GM23338 (cell line): ENCODE measurements at regions not wholly inside any gene's neighbourhood (a gene's known extent, or its start where the extent isn't known, plus 50 kb on each side); places are given as distances from the start of the nearest gene placed in this dataset.

ENCODE experiments used
- ATAC-seq: fragments of 200-7000 bp; cut with Tn5 transposase; 3 replicates; pipeline ENCODE4 v1.9.1; 2020
- DNase-seq: peaks from one replicate; pipeline ENCODE4 v3.0.0-alpha.2; 2015; ENCODE audit warnings: low spot score
- H2AFZ ChIP-seq: fragments of 200-600 bp; sonication (generic); 2 replicates; pipeline ENCODE4 v1.8.0; 2016; ENCODE audit warnings: antibody characterized with exemption, mild to moderate bottlenecking, moderate library complexity
- H3F3A ChIP-seq: fragments of 200-600 bp; sonication (generic); replicated peaks from 2 replicates; pipeline ENCODE4 v1.8.0; 2017; ENCODE audit warnings: antibody characterized with exemption, mixed run types, low read depth
- H3K27ac ChIP-seq: fragments of 200-600 bp; sonication (generic); 2 replicates; pipeline ENCODE4 v1.6.1; 2016; ENCODE audit warnings: low read depth
- H3K27me3 ChIP-seq: fragments of 200-600 bp; sonication (generic); 2 replicates; pipeline ENCODE4 v1.8.0; 2016; ENCODE audit warnings: mild to moderate bottlenecking, mixed run types, moderate library complexity; ENCODE audit not compliant: insufficient read depth
- H3K36me3 ChIP-seq: fragments of 200-600 bp; sonication (generic); 2 replicates; pipeline ENCODE4 v1.8.0; 2016; ENCODE audit warnings: mild to moderate bottlenecking; ENCODE audit not compliant: insufficient read depth
- H3K4me1 ChIP-seq: fragments of 200-600 bp; sonication (generic); 2 replicates; pipeline ENCODE4 v1.8.0; 2016; ENCODE audit warnings: mild to moderate bottlenecking, moderate library complexity; ENCODE audit not compliant: insufficient read depth
- H3K4me2 ChIP-seq: fragments of 200-600 bp; sonication (generic); 2 replicates; pipeline ENCODE4 v1.7.1; 2017; ENCODE audit warnings: mixed run types
- H3K4me3 ChIP-seq: fragments of 200-600 bp; sonication (generic); 2 replicates; pipeline ENCODE4 v1.6.1; 2016; ENCODE audit warnings: mixed run types
- H3K79me2 ChIP-seq: fragments of 200-600 bp; sonication (generic); replicated peaks from 2 replicates; pipeline ENCODE4 v1.8.0; 2017; ENCODE audit warnings: mild to moderate bottlenecking; ENCODE audit not compliant: insufficient read depth
- H3K9me2 ChIP-seq: fragments of 200-600 bp; sonication (generic); 2 replicates; pipeline ENCODE4 v1.8.0; 2017; ENCODE audit not compliant: insufficient read depth
- H4K20me1 ChIP-seq: fragments of 200-600 bp; sonication (generic); replicated peaks from 2 replicates; pipeline ENCODE4 v1.8.0; 2017; ENCODE audit warnings: mild to moderate bottlenecking; ENCODE audit not compliant: insufficient read depth
- H3K27ac Mint-ChIP-seq: 2 replicates; pipeline ENCODE4 v1.8.0; 2020; ENCODE audit warnings: inconsistent platforms, mild to moderate bottlenecking, moderate library complexity, mixed read lengths
- H3K27me3 Mint-ChIP-seq: 3 replicates; pipeline ENCODE4 v1.8.0; 2022; ENCODE audit warnings: low read depth, mild to moderate bottlenecking, moderate library complexity, mixed read lengths, inconsistent platforms; ENCODE audit not compliant: insufficient read depth, poor library complexity
- H3K36me3 Mint-ChIP-seq: 3 replicates; pipeline ENCODE4 v1.8.0; 2021; ENCODE audit warnings: low read depth, mild to moderate bottlenecking, inconsistent platforms, moderate library complexity, mixed read lengths
- H3K4me1 Mint-ChIP-seq: 3 replicates; pipeline ENCODE4 v1.8.0; 2020; ENCODE audit warnings: mild to moderate bottlenecking, inconsistent platforms, mixed read lengths
- H3K4me3 Mint-ChIP-seq: 3 replicates; pipeline ENCODE4 v1.8.0; 2021; ENCODE audit warnings: moderate library complexity, mild to moderate bottlenecking, inconsistent platforms, mixed read lengths
- H3K9me3 Mint-ChIP-seq: 3 replicates; pipeline ENCODE4 v1.8.0; 2020; ENCODE audit warnings: moderate library complexity, mild to moderate bottlenecking, inconsistent platforms, mixed read lengths
- CREB1 ChIP-seq: fragments of 250-450 bp; sonication (Bioruptor Pico); IDR thresholded peaks from 2 replicates; pipeline ENCODE4 v1.5.0; 2020; ENCODE audit warnings: low read depth, mild to moderate bottlenecking, moderate library complexity
- CTCF ChIP-seq, 2 experiments: fragments of 200-600 bp in 1 of 2; sonication (generic) in 1 of 2; conservative IDR thresholded peaks; 2 replicates each; pipeline versions ENCODE4 v1.5.1 to v1.6.1; 2016 to 2017; ENCODE audit warnings: antibody characterized with exemption in 2 of 2, low read depth in 2 of 2, mild to moderate bottlenecking in 2 of 2, moderate library complexity in 1 of 2
- EZH2 ChIP-seq: fragments of 200-600 bp; sonication (generic); IDR thresholded peaks from one replicate; pipeline ENCODE4 v1.8.0; 2017; ENCODE audit warnings: antibody characterized with exemption, mild to moderate bottlenecking, low read depth; ENCODE audit not compliant: unreplicated experiment
- EZH2phosphoT487 ChIP-seq: fragments of 200-600 bp; sonication (generic); IDR thresholded peaks from one replicate; pipeline ENCODE4 v1.8.1; 2018; ENCODE audit warnings: antibody characterized with exemption; ENCODE audit not compliant: unreplicated experiment
- JUNB ChIP-seq: IDR thresholded peaks from one replicate; pipeline ENCODE4 v1.6.1; 2016; ENCODE audit warnings: antibody characterized with exemption; ENCODE audit not compliant: unreplicated experiment
- STAT1 ChIP-seq: IDR thresholded peaks from one replicate; pipeline ENCODE4 v1.6.1; 2016; ENCODE audit warnings: antibody characterized with exemption; ENCODE audit not compliant: unreplicated experiment
- ZNF114 ChIP-seq: fragments of 250-450 bp; sonication (Bioruptor Pico); IDR thresholded peaks from 2 replicates; pipeline ENCODE4 v1.5.0; 2020; ENCODE audit warnings: mild to moderate bottlenecking, moderate library complexity
- ZNF331 ChIP-seq: fragments of 250-450 bp; sonication (Bioruptor Pico); IDR thresholded peaks from 2 replicates; pipeline ENCODE4 v1.5.0; 2020; ENCODE audit warnings: low read depth, mild to moderate bottlenecking, moderate library complexity
- TF ChIP-seq, protein P1 (sequence below): fragments of 250-450 bp; sonication (Bioruptor Pico); IDR thresholded peaks from 2 replicates; pipeline ENCODE4 v1.5.0; 2020; ENCODE audit warnings: mild to moderate bottlenecking, moderate library complexity
- TF ChIP-seq, protein P2 (sequence below): IDR thresholded peaks from 2 replicates; pipeline ENCODE4 v1.6.1; 2016; ENCODE audit warnings: antibody characterized with exemption

DNA sequence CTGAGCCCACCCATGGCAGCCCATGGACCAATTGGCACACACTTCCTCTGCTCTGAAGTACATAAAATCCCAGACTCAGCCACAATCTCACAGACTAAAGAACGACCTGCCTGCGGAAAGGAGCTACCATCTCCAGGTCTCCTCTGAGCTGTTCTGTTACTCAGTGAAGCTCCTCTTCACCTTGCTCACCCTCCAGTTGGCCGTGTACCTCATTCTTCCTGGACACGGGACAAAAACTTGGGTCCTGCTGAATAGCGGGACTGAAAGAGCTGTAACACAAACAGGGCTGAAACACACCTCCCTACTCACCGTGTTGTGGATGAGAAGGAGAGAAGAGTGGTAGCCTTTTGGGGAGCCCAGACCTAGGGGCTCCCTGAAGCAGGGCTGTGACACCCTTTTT is 128.7 kb downstream of the GAS1 start:
- H3K9me2 ChIP-seq, result peaks cover 5% of the 10 kb centered on the region; the same call in 1 of the 2 replicates
- H3K79me2 ChIP-seq, result no peaks in the 10 kb centered on the region
- H3K27ac ChIP-seq, result no peak overlapping the region
- Mint-ChIP-seq H3K27ac (no peak overlapping the region), H3K4me3 (no peak overlapping the region), H3K4me1 (no peaks in the 10 kb centered on the region), H3K36me3 (peaks cover 17% of the 10 kb centered on the region), H3K27me3 (peaks cover 6% of the 10 kb centered on the region), H3K9me3 (peaks cover 47% of the 10 kb centered on the region)
- no peak for TF ChIP-seq EZH2
- TF ChIP-seq JUNB, result no peak
- TF ChIP-seq STAT1, result no peak
- TF ChIP-seq CREB1 (CRISPR knock-in tag), result no peak
- TF ChIP-seq ZNF331 (CRISPR knock-in tag), result no peak
- TF ChIP-seq CTCF (conservative IDR thresholded peaks at IDR 0.05; ENCODE audit: low read depth in 2 of 2), result no peak
- TF ChIP-seq, protein P1, sequence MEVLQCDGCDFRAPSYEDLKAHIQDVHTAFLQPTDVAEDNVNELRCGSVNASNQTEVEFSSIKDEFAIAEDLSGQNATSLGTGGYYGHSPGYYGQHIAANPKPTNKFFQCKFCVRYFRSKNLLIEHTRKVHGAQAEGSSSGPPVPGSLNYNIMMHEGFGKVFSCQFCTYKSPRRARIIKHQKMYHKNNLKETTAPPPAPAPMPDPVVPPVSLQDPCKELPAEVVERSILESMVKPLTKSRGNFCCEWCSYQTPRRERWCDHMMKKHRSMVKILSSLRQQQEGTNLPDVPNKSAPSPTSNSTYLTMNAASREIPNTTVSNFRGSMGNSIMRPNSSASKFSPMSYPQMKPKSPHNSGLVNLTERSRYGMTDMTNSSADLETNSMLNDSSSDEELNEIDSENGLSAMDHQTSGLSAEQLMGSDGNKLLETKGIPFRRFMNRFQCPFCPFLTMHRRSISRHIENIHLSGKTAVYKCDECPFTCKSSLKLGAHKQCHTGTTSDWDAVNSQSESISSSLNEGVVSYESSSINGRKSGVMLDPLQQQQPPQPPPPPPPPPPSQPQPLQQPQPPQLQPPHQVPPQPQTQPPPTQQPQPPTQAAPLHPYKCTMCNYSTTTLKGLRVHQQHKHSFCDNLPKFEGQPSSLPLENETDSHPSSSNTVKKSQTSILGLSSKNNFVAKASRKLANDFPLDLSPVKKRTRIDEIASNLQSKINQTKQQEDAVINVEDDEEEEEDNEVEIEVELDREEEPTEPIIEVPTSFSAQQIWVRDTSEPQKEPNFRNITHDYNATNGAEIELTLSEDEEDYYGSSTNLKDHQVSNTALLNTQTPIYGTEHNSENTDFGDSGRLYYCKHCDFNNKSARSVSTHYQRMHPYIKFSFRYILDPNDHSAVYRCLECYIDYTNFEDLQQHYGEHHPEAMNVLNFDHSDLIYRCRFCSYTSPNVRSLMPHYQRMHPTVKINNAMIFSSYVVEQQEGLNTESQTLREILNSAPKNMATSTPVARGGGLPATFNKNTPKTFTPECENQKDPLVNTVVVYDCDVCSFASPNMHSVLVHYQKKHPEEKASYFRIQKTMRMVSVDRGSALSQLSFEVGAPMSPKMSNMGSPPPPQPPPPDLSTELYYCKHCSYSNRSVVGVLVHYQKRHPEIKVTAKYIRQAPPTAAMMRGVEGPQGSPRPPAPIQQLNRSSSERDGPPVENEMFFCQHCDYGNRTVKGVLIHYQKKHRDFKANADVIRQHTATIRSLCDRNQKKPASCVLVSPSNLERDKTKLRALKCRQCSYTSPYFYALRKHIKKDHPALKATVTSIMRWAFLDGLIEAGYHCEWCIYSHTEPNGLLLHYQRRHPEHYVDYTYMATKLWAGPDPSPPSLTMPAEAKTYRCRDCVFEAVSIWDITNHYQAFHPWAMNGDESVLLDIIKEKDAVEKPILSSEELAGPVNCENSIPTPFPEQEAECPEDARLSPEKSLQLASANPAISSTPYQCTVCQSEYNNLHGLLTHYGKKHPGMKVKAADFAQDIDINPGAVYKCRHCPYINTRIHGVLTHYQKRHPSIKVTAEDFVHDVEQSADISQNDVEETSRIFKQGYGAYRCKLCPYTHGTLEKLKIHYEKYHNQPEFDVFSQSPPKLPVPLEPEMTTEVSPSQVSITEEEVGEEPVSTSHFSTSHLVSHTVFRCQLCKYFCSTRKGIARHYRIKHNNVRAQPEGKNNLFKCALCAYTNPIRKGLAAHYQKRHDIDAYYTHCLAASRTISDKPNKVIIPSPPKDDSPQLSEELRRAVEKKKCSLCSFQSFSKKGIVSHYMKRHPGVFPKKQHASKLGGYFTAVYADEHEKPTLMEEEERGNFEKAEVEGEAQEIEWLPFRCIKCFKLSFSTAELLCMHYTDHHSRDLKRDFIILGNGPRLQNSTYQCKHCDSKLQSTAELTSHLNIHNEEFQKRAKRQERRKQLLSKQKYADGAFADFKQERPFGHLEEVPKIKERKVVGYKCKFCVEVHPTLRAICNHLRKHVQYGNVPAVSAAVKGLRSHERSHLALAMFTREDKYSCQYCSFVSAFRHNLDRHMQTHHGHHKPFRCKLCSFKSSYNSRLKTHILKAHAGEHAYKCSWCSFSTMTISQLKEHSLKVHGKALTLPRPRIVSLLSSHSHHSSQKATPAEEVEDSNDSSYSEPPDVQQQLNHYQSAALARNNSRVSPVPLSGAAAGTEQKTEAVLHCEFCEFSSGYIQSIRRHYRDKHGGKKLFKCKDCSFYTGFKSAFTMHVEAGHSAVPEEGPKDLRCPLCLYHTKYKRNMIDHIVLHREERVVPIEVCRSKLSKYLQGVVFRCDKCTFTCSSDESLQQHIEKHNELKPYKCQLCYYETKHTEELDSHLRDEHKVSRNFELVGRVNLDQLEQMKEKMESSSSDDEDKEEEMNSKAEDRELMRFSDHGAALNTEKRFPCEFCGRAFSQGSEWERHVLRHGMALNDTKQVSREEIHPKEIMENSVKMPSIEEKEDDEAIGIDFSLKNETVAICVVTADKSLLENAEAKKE, result no peak
- no peak for TF ChIP-seq EZH2phosphoT487
- TF ChIP-seq, protein P2, sequence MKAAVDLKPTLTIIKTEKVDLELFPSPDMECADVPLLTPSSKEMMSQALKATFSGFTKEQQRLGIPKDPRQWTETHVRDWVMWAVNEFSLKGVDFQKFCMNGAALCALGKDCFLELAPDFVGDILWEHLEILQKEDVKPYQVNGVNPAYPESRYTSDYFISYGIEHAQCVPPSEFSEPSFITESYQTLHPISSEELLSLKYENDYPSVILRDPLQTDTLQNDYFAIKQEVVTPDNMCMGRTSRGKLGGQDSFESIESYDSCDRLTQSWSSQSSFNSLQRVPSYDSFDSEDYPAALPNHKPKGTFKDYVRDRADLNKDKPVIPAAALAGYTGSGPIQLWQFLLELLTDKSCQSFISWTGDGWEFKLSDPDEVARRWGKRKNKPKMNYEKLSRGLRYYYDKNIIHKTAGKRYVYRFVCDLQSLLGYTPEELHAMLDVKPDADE, result no peak
- TF ChIP-seq ZNF114, result no peak
- no peaks in the 10 kb centered on the region for H4K20me1 ChIP-seq
- no peak overlapping the region for H3K4me2 ChIP-seq
- no peak overlapping the region for H2AFZ ChIP-seq
- DNase-seq (peak; percentile 42), ATAC-seq (no peak)
- H3K36me3 ChIP-seq, result no peaks in the 10 kb centered on the region; the same call in 1 of the 2 replicates
- H3F3A ChIP-seq, result no peaks in the 10 kb centered on the region
- no peaks in the 10 kb centered on the region for H3K4me1 ChIP-seq
- no peaks in the 10 kb centered on the region for H3K27me3 ChIP-seq
- H3K4me3 ChIP-seq, result no peak overlapping the region
